ENCODE measurements at regions not wholly inside any gene's neighbourhood (a gene's known extent, or its start where the extent isn't known, plus 50 kb on each side); places are given as distances from the start of the nearest gene placed in this dataset.

DNA sequence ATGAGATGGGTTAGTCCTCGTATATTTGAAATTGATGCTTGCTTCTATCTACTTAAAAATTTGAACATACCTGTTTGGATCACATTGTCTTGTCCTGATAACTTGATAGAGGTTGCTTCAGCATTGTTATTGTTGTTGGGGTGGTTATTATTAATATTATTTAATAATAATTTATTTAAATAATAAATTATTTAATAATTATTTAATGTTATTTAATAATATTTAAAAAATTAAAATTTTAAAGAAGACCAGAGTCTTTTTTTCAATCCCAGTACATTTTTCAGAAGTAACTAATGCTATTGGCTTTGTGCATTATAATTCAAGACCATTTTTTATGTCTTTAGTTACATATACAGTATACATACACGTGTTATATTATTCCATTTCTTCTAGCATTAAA, 116.6 kb upstream of the DUSP22 start:
- TF ChIP-seq CTCF (IDR thresholded peaks at IDR 0.05; ENCODE audit: low read depth, low read length, missing input control) = no peak
- TF ChIP-seq REST (IDR thresholded peaks at IDR 0.05) = no peak
- TF ChIP-seq TAF1 (conservative IDR thresholded peaks at IDR 0.05) = no peak
- TF ChIP-seq RAD21 (IDR thresholded peaks at IDR 0.05) = no peak
- TF ChIP-seq EGR1 (IDR thresholded peaks at IDR 0.05; ENCODE audit: low read depth in 2 of 2) = no peak
- no peak for TF ChIP-seq RXRA (IDR thresholded peaks at IDR 0.05)
- TF ChIP-seq FOXA1 (IDR thresholded peaks at IDR 0.05) = no peak
- TF ChIP-seq MAX (IDR thresholded peaks at IDR 0.05) = no peak
- no peak for TF ChIP-seq SP1 (IDR thresholded peaks at IDR 0.05)

All from liver (tissue), 3 donors.